KMS-11 (cell line): ENCODE measurements at regions not wholly inside any gene's neighbourhood (a gene's known extent, or its start where the extent isn't known, plus 50 kb on each side); places are given as distances from the start of the nearest gene placed in this dataset.

Source experiments
- H2AFZ ChIP-seq: fragments of 200-600 bp; sonication (generic); 2 replicates; pipeline ENCODE4 v1.6.1; 2016; ENCODE audit warnings: antibody characterized with exemption, mixed run types, low read depth
- H3K27ac ChIP-seq: fragments of 200-600 bp; sonication (generic); 2 replicates; pipeline ENCODE4 v1.6.1; 2016; ENCODE audit warnings: mild to moderate bottlenecking, mixed run types
- H3K27me3 ChIP-seq: fragments of 200-600 bp; sonication (generic); 2 replicates; pipeline ENCODE4 v1.6.1; 2017; ENCODE audit warnings: mild to moderate bottlenecking, low read depth, mixed run types, moderate library complexity; ENCODE audit not compliant: insufficient read depth
- H3K36me3 ChIP-seq: fragments of 200-600 bp; sonication (generic); 2 replicates; pipeline ENCODE4 v1.6.1; 2017; ENCODE audit warnings: mild to moderate bottlenecking, mixed run types; ENCODE audit not compliant: insufficient read depth
- H3K4me1 ChIP-seq: fragments of 200-600 bp; sonication (generic); 2 replicates; pipeline ENCODE4 v1.6.1; 2016; ENCODE audit warnings: mild to moderate bottlenecking, low read depth, mixed run types; ENCODE audit not compliant: poor library complexity, severe bottlenecking
- H3K4me2 ChIP-seq: fragments of 200-600 bp; sonication (generic); 2 replicates; pipeline ENCODE4 v1.7.0; 2016; ENCODE audit warnings: mild to moderate bottlenecking, mixed run types
- H3K4me3 ChIP-seq: fragments of 200-600 bp; sonication (generic); IDR thresholded peaks from 2 replicates; pipeline ENCODE4 v1.6.1; 2017; ENCODE audit warnings: low read depth, low read length, mixed read lengths; ENCODE audit not compliant: insufficient read depth
- H3K79me2 ChIP-seq: fragments of 200-600 bp; sonication (generic); 2 replicates; pipeline ENCODE4 v1.6.1; 2016; ENCODE audit warnings: low read depth, mixed run types; ENCODE audit not compliant: insufficient read depth
- H3K9ac ChIP-seq: fragments of 200-600 bp; sonication (generic); 2 replicates; pipeline ENCODE4 v1.6.1; 2016; ENCODE audit warnings: mild to moderate bottlenecking, mixed run types
- H4K20me1 ChIP-seq: fragments of 200-600 bp; sonication (generic); 2 replicates; pipeline ENCODE4 v1.6.1; 2016; ENCODE audit warnings: mild to moderate bottlenecking, mixed run types; ENCODE audit not compliant: insufficient read depth
- TF ChIP-seq, protein P1 (sequence below): fragments of 200-600 bp; sonication (generic); conservative IDR thresholded peaks from 2 replicates; pipeline ENCODE4 v1.6.1; 2017; ENCODE audit warnings: low read depth, mild to moderate bottlenecking, antibody characterized with exemption, low read length, moderate library complexity, mixed read lengths

GRCh38 chr2:217049956-217050355 is 190.1 kb upstream of the TNP1 start:
- H4K20me1 ChIP-seq: no peaks in the 10 kb centered on the region
- no peak overlapping the region for H3K4me3 ChIP-seq
- TF ChIP-seq, protein P1, sequence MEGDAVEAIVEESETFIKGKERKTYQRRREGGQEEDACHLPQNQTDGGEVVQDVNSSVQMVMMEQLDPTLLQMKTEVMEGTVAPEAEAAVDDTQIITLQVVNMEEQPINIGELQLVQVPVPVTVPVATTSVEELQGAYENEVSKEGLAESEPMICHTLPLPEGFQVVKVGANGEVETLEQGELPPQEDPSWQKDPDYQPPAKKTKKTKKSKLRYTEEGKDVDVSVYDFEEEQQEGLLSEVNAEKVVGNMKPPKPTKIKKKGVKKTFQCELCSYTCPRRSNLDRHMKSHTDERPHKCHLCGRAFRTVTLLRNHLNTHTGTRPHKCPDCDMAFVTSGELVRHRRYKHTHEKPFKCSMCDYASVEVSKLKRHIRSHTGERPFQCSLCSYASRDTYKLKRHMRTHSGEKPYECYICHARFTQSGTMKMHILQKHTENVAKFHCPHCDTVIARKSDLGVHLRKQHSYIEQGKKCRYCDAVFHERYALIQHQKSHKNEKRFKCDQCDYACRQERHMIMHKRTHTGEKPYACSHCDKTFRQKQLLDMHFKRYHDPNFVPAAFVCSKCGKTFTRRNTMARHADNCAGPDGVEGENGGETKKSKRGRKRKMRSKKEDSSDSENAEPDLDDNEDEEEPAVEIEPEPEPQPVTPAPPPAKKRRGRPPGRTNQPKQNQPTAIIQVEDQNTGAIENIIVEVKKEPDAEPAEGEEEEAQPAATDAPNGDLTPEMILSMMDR: no peak
- no peaks in the 10 kb centered on the region for H3K27me3 ChIP-seq
- H3K4me1 ChIP-seq: no peaks in the 10 kb centered on the region
- no peak overlapping the region for H3K4me2 ChIP-seq
- no peak overlapping the region for H3K9ac ChIP-seq
- no peak overlapping the region for H3K27ac ChIP-seq
- no peaks in the 10 kb centered on the region for H3K79me2 ChIP-seq
- H2AFZ ChIP-seq: no peak overlapping the region
- no peaks in the 10 kb centered on the region for H3K36me3 ChIP-seq

DNA sequence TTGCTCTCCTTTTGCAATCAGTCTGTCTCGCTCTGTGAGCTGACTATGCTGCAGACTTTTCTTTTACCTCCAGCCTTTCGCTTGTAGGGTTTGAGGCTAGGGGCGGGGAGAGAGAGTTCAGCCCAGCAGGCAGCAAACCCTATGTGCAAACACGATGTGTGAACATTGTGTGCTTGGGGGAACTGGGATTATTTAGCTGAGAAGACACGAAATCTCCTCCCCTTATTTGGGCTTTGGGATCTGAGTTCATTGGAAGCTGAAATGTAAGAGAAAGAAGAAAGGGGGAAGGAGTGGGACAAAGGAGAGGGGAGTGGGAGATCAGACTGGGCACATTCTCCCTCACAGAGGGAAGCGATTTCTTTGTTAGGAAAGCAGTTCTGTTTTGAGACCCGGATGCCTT is 189.6 kb upstream of the TNP1 start:
- Histone ChIP-seq H4K20me1 (no peaks in the 10 kb centered on the region), H3K27me3 (no peaks in the 10 kb centered on the region), H3K4me1 (no peaks in the 10 kb centered on the region), H3K27ac (no peak overlapping the region), H3K4me3 (no peak overlapping the region), H3K4me2 (no peak overlapping the region), H2AFZ (no peak overlapping the region), H3K36me3 (no peaks in the 10 kb centered on the region), H3K79me2 (no peaks in the 10 kb centered on the region), H3K9ac (no peak overlapping the region)
- TF ChIP-seq, protein P1: no peak

DNA sequence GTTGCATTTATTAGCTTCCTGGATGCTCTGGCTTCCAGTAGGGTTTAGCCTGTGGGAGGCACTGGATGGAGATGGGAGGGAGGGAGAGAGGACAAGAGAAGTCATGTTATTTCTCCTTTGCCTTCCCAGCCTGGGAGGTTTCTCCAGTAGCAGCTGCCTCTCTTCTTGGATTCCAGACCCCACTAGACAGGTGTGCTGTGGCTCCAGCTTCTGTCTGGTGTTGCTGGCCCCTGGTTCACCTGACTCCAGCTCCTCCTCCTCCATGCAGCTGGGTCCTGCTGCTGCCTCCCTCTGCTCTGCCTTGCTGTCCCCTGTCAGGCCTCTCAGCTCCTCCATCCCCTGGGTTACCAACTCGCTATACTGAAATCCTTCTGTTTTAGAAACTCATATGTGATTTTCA is 188.9 kb upstream of the TNP1 start:
- Histone ChIP-seq H3K9ac (no peak overlapping the region), H2AFZ (no peak overlapping the region), H3K27ac (no peak overlapping the region), H3K27me3 (no peaks in the 10 kb centered on the region), H3K79me2 (no peaks in the 10 kb centered on the region), H4K20me1 (no peaks in the 10 kb centered on the region), H3K4me1 (no peaks in the 10 kb centered on the region), H3K36me3 (no peaks in the 10 kb centered on the region), H3K4me2 (no peak overlapping the region), H3K4me3 (no peak overlapping the region)
- TF ChIP-seq, protein P1: no peak

DNA sequence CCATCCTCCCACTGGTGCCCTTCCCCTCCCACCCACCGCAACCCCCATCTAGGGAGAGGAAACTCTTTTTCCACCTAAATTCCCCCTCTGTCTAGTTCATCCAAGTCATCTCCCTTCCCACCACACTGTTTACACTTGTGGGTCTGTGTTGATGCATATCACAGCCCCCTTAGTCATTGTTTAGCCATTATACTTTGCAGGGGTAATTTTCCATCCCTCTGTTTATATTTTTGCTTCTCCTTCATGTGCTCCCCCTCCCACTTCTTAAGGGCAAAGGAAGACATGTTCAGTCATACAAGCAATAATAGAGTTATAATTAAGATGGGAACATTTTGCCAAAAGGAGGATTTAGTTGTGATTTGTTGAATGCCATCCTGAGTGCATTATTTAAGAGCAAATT is 187.8 kb upstream of the TNP1 start:
- H4K20me1 ChIP-seq: no peaks in the 10 kb centered on the region
- H3K27ac ChIP-seq: no peak overlapping the region
- H3K36me3 ChIP-seq: no peaks in the 10 kb centered on the region
- no peaks in the 10 kb centered on the region for H3K79me2 ChIP-seq
- H3K4me3 ChIP-seq: no peak overlapping the region
- no peak overlapping the region for H3K4me2 ChIP-seq
- H3K9ac ChIP-seq: no peak overlapping the region
- TF ChIP-seq, protein P1: no peak
- no peaks in the 10 kb centered on the region for H3K27me3 ChIP-seq
- H2AFZ ChIP-seq: no peak overlapping the region
- no peaks in the 10 kb centered on the region for H3K4me1 ChIP-seq

DNA sequence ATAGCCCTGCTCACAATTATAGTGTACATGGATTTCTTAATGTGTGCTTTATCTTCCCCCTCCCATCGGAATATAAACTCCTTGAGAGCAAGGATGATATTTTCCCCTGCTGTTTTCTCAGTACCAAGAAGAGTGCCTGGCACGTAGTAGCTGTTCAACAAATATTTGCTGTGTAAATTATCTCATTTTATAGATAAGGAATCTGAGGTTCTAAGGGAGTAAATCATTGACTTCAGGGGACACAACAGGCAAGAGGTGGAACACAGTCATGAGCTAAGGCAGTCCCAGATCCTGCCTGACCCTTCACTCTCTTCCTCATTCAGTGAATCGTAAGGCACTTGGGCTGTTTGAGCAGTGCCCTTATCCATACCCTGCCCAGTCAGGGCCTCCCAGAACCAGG is 187.3 kb upstream of the TNP1 start:
- Histone ChIP-seq H3K36me3 (no peaks in the 10 kb centered on the region), H4K20me1 (no peaks in the 10 kb centered on the region), H3K4me1 (no peaks in the 10 kb centered on the region), H3K4me3 (no peak overlapping the region), H3K27ac (no peak overlapping the region), H2AFZ (no peak overlapping the region), H3K9ac (no peak overlapping the region), H3K27me3 (no peaks in the 10 kb centered on the region), H3K4me2 (no peak overlapping the region), H3K79me2 (no peaks in the 10 kb centered on the region)
- TF ChIP-seq, protein P1: no peak
